ENCODE measurements at regions not wholly inside any gene's neighbourhood (a gene's known extent, or its start where the extent isn't known, plus 50 kb on each side); places are given as distances from the start of the nearest gene placed in this dataset.
"Not testable (repeated sequence)": the region's sequence is repeated elsewhere in the genome, so short reads cannot be mapped to it uniquely, and the experiment has no call there.

GRCh38 chr5:98111686-98112085 is 661.8 kb upstream of the RGMB start:
- peak; percentile 79 for DNase-seq (ENCODE audit: low spot score)

GRCh38 chr5:98121036-98121936 is 652.2 kb upstream of the RGMB start:
- DNase-seq (ENCODE audit: low spot score): no peak

GRCh38 chr5:98128271-98128670 is 645.2 kb upstream of the RGMB start:
- DNase-seq (ENCODE audit: low spot score): no peak

GRCh38 chr5:98128846-98129245 is 644.6 kb upstream of the RGMB start:
- no peak for DNase-seq (ENCODE audit: low spot score)

- no peak for DNase-seq (ENCODE audit: low spot score)
These were observed 643.0 kb upstream of the RGMB start for GRCh38 chr5:98130261-98131035.

- DNase-seq (ENCODE audit: low spot score): no peak
These were observed 629.3 kb upstream of the RGMB start for GRCh38 chr5:98144116-98144515.

- no peak for DNase-seq (ENCODE audit: low spot score)
These were observed 628.8 kb upstream of the RGMB start for GRCh38 chr5:98144710-98145109.

GRCh38 chr5:98157368-98157767 is 616.1 kb upstream of the RGMB start:
- no peak for DNase-seq (ENCODE audit: low spot score)

- DNase-seq (ENCODE audit: low spot score): no peak
These were observed 615.0 kb upstream of the RGMB start for GRCh38 chr5:98158440-98158839.

GRCh38 chr5:98163796-98164493 is 609.5 kb upstream of the RGMB start:
- peak; percentile 25 for DNase-seq (ENCODE audit: low spot score)

- no peak for DNase-seq (ENCODE audit: low spot score)
These were observed 604.6 kb upstream of the RGMB start for GRCh38 chr5:98168871-98169270.

GRCh38 chr5:98170994-98171393 is 602.5 kb upstream of the RGMB start:
- DNase-seq (ENCODE audit: low spot score): no peak

GRCh38 chr5:98173334-98173733 is 600.1 kb upstream of the RGMB start:
- peak; percentile 77 for DNase-seq (ENCODE audit: low spot score)

GRCh38 chr5:98175474-98175873 is 598.0 kb upstream of the RGMB start:
- no peak for DNase-seq (ENCODE audit: low spot score)

GRCh38 chr5:98179791-98180755 is 593.4 kb upstream of the RGMB start:
- no peak for DNase-seq (ENCODE audit: low spot score)

GRCh38 chr5:98186128-98186527 is 587.3 kb upstream of the RGMB start:
- no peak for DNase-seq (ENCODE audit: low spot score)

- no peak for DNase-seq (ENCODE audit: low spot score)
These were observed 585.5 kb upstream of the RGMB start for GRCh38 chr5:98187945-98188344.

- DNase-seq (ENCODE audit: low spot score): not testable (repeated sequence)
These were observed 583.1 kb upstream of the RGMB start for GRCh38 chr5:98190344-98190743.

- no peak for DNase-seq (ENCODE audit: low spot score)
These were observed 579.3 kb upstream of the RGMB start for GRCh38 chr5:98193921-98194760.

- DNase-seq (ENCODE audit: low spot score): no peak
These were observed 572.5 kb upstream of the RGMB start for GRCh38 chr5:98200726-98201541.

Data from RKO (cell line).